Thyroid gland (tissue), 4 donors: ENCODE measurements at regions not wholly inside any gene's neighbourhood (a gene's known extent, or its start where the extent isn't known, plus 50 kb on each side); places are given as distances from the start of the nearest gene placed in this dataset.
A peak's percentile ranks its signal among the peaks of the same experiment; 100 is the strongest.

Source experiments
- DNase-seq, 2 donors: peaks; one replicate each; pipeline ENCODE4 v3.0.0-alpha.2; 2019
- H3K27ac ChIP-seq, 3 donors: fragments of 200-600 bp; sonication (generic); 1 replicate in 2 of 3; 2 replicates in 1 of 3; pipeline ENCODE4 v1.5.1; 2016 to 2019; ENCODE audit warnings: mild to moderate bottlenecking in 1 of 3, moderate library complexity in 1 of 3
- H3K27me3 ChIP-seq: fragments of 200-600 bp; sonication (generic); one replicate; pipeline ENCODE4 v1.5.1; 2019
- H3K36me3 ChIP-seq, 2 donors: fragments of 200-600 bp; sonication (generic); one replicate each; pipeline ENCODE4 v1.5.1; 2016 to 2019
- H3K4me1 ChIP-seq, 2 donors: fragments of 200-600 bp; sonication (generic); one replicate each; pipeline ENCODE4 v1.5.1; 2017 to 2019
- H3K4me3 ChIP-seq, 3 donors: fragments of 200-600 bp; sonication (generic); replicated peaks in 1 of 3; 1 replicate in 2 of 3; 2 replicates in 1 of 3; pipeline ENCODE4 v1.5.1; 2016; ENCODE audit warnings: mild to moderate bottlenecking in 1 of 3
- H3K9me3 ChIP-seq: fragments of 200-600 bp; sonication (generic); one replicate; pipeline ENCODE4 v1.5.1; 2017
- CTCF ChIP-seq, 6 experiments: fragments of 200-600 bp in 3 of 6; fragments of 450-650 bp in 3 of 6; sonication (generic) in 3 of 6; IDR thresholded peaks; one replicate each; pipeline ENCODE4 v1.5.1; 2016 to 2019; ENCODE audit warnings: antibody characterized with exemption in 6 of 6, mild to moderate bottlenecking in 2 of 6, inconsistent platforms in 1 of 6, moderate library complexity in 1 of 6
- POLR2A ChIP-seq, 2 donors: fragments of 450-650 bp; IDR thresholded peaks; one replicate each; pipeline ENCODE4 v1.6.1; 2017; ENCODE audit warnings: antibody characterized with exemption in 2 of 2, mild to moderate bottlenecking in 2 of 2, moderate library complexity in 1 of 2
- WGBS, 2 donors: methylation state at CpG; one replicate each; pipeline ENCODE4 v1.1.5; 2017; 5-methylcytosine and 5-hydroxymethylcytosine counted together
- intact Hi-C: fragments of 100-400 bp; cut with DNase I; formaldehyde crosslinking; loops from one replicate; pipeline ENCODE4 v1.15.1; 2023

DNA sequence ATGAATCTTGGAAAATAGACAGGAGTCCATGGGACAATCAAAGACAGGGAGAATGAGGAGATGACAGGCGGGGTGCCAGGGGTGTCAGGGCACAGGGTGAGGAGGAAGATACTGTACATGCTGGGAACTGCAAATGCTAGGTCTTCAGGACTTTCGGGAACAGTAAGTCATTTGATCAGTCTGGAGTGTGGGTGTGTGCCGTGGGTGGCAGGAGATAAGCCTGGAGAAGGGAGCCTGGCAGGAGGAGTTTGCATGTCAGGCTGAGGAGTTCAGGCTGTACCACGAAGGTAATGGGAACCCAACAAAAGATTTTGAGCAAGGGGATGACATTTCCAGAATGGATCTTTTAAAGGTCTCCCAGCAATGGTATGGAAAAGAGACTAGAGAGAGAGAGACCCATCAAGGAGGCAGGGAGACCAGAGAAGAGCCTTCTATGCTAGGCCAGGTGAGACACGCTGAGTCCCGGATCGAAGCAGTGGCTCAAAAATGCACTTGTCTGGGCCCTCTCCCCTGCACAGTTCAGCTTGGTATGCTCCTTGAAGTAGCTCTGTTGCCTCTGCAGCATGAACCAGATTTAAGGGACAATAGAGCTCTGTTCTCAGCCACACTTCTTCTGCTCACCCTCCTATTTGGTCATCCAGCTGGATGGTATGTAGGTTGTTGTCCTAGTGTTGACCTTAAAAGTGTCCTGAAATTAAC lies 77.0 kb upstream of the FER start:
- H3K4me1 ChIP-seq = peaks cover 16 to 33% of the 10 kb centered on the region in 2 donors
- no peak overlapping the region for H3K4me3 ChIP-seq
- TF ChIP-seq POLR2A (IDR thresholded peaks at IDR 0.05) (no peak), CTCF (IDR thresholded peaks at IDR 0.05) (no peak)
- H3K9me3 ChIP-seq = no peaks in the 10 kb centered on the region
- intact Hi-C loops = loop anchor here (10.0 kb wide), 1 partner anchor 804 kb away; no protein-coding TSS in a partner anchor
- DNase-seq = peak; percentile 19 to 29
- no peak overlapping the region for H3K27ac ChIP-seq
- H3K27me3 ChIP-seq = no peaks in the 10 kb centered on the region
- H3K36me3 ChIP-seq = no peaks in the 10 kb centered on the region
- WGBS, 2 donors = 35 to 39% methylated on average over 7 of the region's 7 CpGs

DNA sequence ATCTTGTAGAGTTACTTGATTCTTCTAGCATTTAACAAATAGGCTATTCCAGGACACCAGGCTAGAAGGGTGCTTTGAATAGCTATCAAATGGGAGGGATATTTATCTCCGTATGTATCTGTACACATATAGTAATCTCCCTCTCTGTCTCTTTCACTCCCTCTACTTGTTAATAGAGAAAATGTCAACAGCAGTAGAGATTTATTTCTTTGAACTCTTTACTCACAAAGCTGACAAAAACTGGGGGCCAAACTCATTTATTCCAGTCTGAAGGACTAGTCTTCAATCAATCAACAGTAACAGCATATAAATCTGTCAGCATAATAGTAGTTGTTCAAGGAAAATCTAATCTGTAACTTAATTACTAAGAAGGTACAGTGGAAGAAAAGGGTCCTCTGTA lies 78.2 kb upstream of the FER start:
- DNase-seq = no peak
- no peak for TF ChIP-seq POLR2A (IDR thresholded peaks at IDR 0.05)
- no peak for TF ChIP-seq CTCF (IDR thresholded peaks at IDR 0.05)
- Histone ChIP-seq H3K27me3 (no peaks in the 10 kb centered on the region), H3K27ac (no peak overlapping the region), H3K4me3 (no peak overlapping the region), H3K4me1 (peaks cover 16 to 33% of the 10 kb centered on the region in 2 donors), H3K9me3 (no peaks in the 10 kb centered on the region), H3K36me3 (no peaks in the 10 kb centered on the region)
- 86 to 89% methylated on average over 1 of the region's 1 CpG for WGBS, 2 donors
- intact Hi-C loops = no loop called here

GRCh38 chr5:108661590-108662219 lies 86.0 kb upstream of the FER start:
- TF ChIP-seq CTCF (IDR thresholded peaks at IDR 0.05) (no peak), POLR2A (IDR thresholded peaks at IDR 0.05) (no peak)
- H3K36me3 ChIP-seq = no peaks in the 10 kb centered on the region
- 79 to 84% methylated on average over 3 of the region's 3 CpGs for WGBS, 2 donors
- H3K27me3 ChIP-seq = no peaks in the 10 kb centered on the region
- H3K9me3 ChIP-seq = no peaks in the 10 kb centered on the region
- no peak overlapping the region for H3K4me3 ChIP-seq
- DNase-seq = no peak
- H3K27ac ChIP-seq = no peak overlapping the region
- no peaks in the 10 kb centered on the region for H3K4me1 ChIP-seq
- intact Hi-C loops = no loop called here

- H3K27me3 ChIP-seq = no peaks in the 10 kb centered on the region
- no peaks in the 10 kb centered on the region for H3K9me3 ChIP-seq
- no peaks in the 10 kb centered on the region for H3K36me3 ChIP-seq
- DNase-seq = no peak
- 56 to 69% methylated on average over 1 of the region's 1 CpG for WGBS, 2 donors
- TF ChIP-seq CTCF (IDR thresholded peaks at IDR 0.05) (no peak), POLR2A (IDR thresholded peaks at IDR 0.05) (no peak)
- H3K27ac ChIP-seq = no peak overlapping the region
- no peaks in the 10 kb centered on the region for H3K4me1 ChIP-seq
- intact Hi-C loops = no loop called here
- H3K4me3 ChIP-seq = no peak overlapping the region
Measured at GRCh38 chr5:108661024-108661423, 86.7 kb upstream of the FER start.

DNA sequence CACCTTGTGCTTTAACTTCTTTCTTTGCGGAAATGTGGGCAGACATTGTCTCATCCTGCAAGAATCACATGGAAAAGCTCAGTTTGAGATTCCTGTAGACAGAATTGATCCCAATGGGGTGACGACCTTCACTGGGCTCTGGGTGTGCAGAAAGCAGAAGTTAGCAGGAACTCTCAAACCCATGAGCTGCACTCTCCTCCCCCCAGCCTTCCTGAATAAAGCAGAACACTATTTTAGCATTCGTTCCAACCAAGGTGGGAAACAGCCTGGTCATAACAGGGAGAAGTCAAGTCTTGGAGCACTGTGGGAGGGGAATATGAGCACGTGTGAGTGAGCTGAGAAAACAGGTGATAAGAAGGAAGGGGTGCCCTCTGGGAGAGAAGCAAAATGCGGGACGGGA lies 87.4 kb upstream of the FER start:
- no peak for DNase-seq
- TF ChIP-seq POLR2A (IDR thresholded peaks at IDR 0.05) = no peak
- no peak for TF ChIP-seq CTCF (IDR thresholded peaks at IDR 0.05)
- Histone ChIP-seq H3K36me3 (no peaks in the 10 kb centered on the region), H3K27me3 (no peaks in the 10 kb centered on the region), H3K4me3 (no peak overlapping the region), H3K9me3 (no peaks in the 10 kb centered on the region), H3K4me1 (no peaks in the 10 kb centered on the region), H3K27ac (no peak overlapping the region)
- WGBS, 2 donors = 82 to 88% methylated on average over 6 of the region's 6 CpGs
- intact Hi-C loops = no loop called here
